ENCODE measurements at regions not wholly inside any gene's neighbourhood (a gene's known extent, or its start where the extent isn't known, plus 50 kb on each side); places are given as distances from the start of the nearest gene placed in this dataset.
"Not testable (repeated sequence)": the region's sequence is repeated elsewhere in the genome, so short reads cannot be mapped to it uniquely, and the experiment has no call there.

DNA sequence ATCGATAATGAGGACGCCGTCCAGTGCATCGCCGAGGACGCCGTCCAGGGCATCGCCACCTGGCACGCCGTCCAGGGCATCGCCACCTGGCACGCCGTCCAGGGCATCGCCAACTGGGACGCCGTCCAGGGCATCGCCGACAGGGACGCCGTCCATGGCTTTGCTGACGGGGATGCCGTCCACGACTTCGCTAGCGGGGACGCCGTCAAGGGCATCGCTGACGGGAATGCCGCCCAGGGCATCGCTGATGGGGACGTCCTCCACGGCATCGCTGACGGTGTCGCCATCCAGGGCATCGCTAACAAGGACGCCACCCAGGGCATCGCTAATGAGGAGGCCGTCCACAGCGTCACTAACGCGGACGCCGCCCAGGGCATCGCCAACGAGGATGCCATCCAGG lies 946.5 kb downstream of the TUBA3C start:
- Histone ChIP-seq H3K4me1 (ENCODE audit: control insufficient read depth in 1 of 2, insufficient read depth in 2 of 2, low read length in 2 of 2) (no peaks in the 10 kb centered on the region), H4K91ac (ENCODE audit: low read depth, low read length) (no peak overlapping the region), H2AK5ac (ENCODE audit: low read length) (no peak overlapping the region), H3K27me3 (ENCODE audit: insufficient read depth, low read length) (no peaks in the 10 kb centered on the region), H3K14ac (ENCODE audit: low read length) (no peak overlapping the region), H2BK5ac (ENCODE audit: low read depth, low read length, poor library complexity) (no peak overlapping the region), H3K79me1 (ENCODE audit: low read length) (no peaks in the 10 kb centered on the region), H2BK12ac (ENCODE audit: low read length) (no peak overlapping the region), H3K9ac (ENCODE audit: low read length) (no peak overlapping the region), H3K9me3 (ENCODE audit: insufficient read depth, low read depth, low read length) (peaks cover 63% of the 10 kb centered on the region), H2BK120ac (ENCODE audit: insufficient read depth, low read length, poor library complexity) (no peak overlapping the region), H3K18ac (ENCODE audit: low read length) (no peak overlapping the region), H4K12ac (ENCODE audit: low read depth, low read length) (no peak overlapping the region), H3K79me2 (ENCODE audit: control insufficient read depth, insufficient read depth, low read length, poor library complexity) (no peaks in the 10 kb centered on the region), H3K4me2 (ENCODE audit: low read length) (no peak overlapping the region), H3K4ac (ENCODE audit: low read depth, low read length) (no peak overlapping the region), H3K4me3 (ENCODE audit: low read depth, low read length) (peak overlapping the region; percentile 54), H3K27ac (ENCODE audit: low read depth, low read length) (no peak overlapping the region), H3K36me3 (ENCODE audit: control insufficient read depth in 1 of 2, insufficient read depth in 2 of 2, low read length in 2 of 2) (no peaks in the 10 kb centered on the region), H2AFZ (ENCODE audit: insufficient read depth, low read length, poor library complexity) (no peak overlapping the region), H3K23ac (ENCODE audit: low read length) (no peak overlapping the region), H4K8ac (ENCODE audit: low read depth, low read length) (no peak overlapping the region)
- WGBS (ENCODE audit: extremely low coverage, insufficient coverage, insufficient read length), result no CpG with 5 or more reads among the region's 47 CpGs
- no peak for DNase-seq

DNA sequence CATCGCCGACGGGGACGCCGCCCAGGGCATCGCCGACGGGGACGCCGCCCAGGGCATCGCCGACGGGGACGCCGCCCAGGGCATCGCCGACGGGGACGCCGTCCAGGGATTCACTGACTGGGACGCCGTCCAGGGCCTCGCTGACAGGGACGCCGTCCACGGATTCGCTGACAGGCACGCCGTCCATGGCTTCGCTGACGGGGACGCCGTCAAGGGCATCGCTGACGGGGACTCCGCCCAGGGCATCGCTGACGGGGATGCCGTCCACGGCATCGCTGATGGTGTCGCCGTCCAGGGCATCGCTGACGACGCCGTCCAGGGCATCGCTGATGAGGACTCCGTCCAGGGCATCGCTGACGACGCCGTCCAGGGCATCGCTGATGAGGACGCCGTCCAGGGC lies 947.2 kb downstream of the TUBA3C start:
- H3K23ac ChIP-seq (ENCODE audit: low read length); H3K4me1 ChIP-seq (ENCODE audit: control insufficient read depth in 1 of 2, insufficient read depth in 2 of 2, low read length in 2 of 2); H2BK5ac ChIP-seq (ENCODE audit: low read depth, low read length, poor library complexity); H3K79me1 ChIP-seq (ENCODE audit: low read length); H2BK12ac ChIP-seq (ENCODE audit: low read length); H3K79me2 ChIP-seq (ENCODE audit: control insufficient read depth, insufficient read depth, low read length, poor library complexity); H3K14ac ChIP-seq (ENCODE audit: low read length); H2AK5ac ChIP-seq (ENCODE audit: low read length); H3K36me3 ChIP-seq (ENCODE audit: control insufficient read depth in 1 of 2, insufficient read depth in 2 of 2, low read length in 2 of 2); H4K8ac ChIP-seq (ENCODE audit: low read depth, low read length); H3K27ac ChIP-seq (ENCODE audit: low read depth, low read length); H3K4me2 ChIP-seq (ENCODE audit: low read length); H4K12ac ChIP-seq (ENCODE audit: low read depth, low read length); H2AFZ ChIP-seq (ENCODE audit: insufficient read depth, low read length, poor library complexity); H3K4ac ChIP-seq (ENCODE audit: low read depth, low read length); H2BK120ac ChIP-seq (ENCODE audit: insufficient read depth, low read length, poor library complexity); H3K18ac ChIP-seq (ENCODE audit: low read length); H3K9ac ChIP-seq (ENCODE audit: low read length); H4K91ac ChIP-seq (ENCODE audit: low read depth, low read length); DNase-seq; H3K27me3 ChIP-seq (ENCODE audit: insufficient read depth, low read length); H3K4me3 ChIP-seq (ENCODE audit: low read depth, low read length): not testable (repeated sequence)
- peaks cover 63% of the 10 kb centered on the region for H3K9me3 ChIP-seq (ENCODE audit: insufficient read depth, low read depth, low read length)
- WGBS (ENCODE audit: extremely low coverage, insufficient coverage, insufficient read length), result no CpG with 5 or more reads among the region's 56 CpGs

DNA sequence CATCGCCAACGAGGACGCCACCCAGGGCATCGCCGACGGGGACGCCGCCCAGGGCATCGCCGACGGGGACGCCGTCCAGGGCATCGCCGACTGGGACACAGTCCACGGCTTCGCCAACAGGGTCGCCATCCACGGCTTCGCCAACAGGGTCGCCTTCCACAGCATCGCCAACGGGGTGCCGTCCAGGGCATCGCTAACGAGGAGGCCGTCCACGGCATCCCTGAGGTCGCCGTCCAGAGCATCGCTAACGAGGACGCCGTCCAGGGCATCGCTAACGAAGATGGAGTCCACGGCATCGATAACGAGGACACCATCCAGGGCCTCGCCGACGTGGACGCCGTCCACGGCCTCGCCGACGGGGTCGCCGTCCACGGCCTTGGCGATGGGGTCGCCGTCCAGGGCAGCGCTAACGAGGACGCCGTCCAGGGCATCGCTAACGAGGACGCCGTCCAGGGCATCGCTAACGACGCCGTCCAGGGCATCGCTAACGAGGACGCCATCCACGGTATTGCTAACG lies 947.8 kb downstream of the TUBA3C start:
- H2BK5ac ChIP-seq (ENCODE audit: low read depth, low read length, poor library complexity), result no peak overlapping the region
- H3K4me2 ChIP-seq (ENCODE audit: low read length), result no peak overlapping the region
- no peaks in the 10 kb centered on the region for H3K27me3 ChIP-seq (ENCODE audit: insufficient read depth, low read length)
- no peak overlapping the region for H4K12ac ChIP-seq (ENCODE audit: low read depth, low read length)
- no peak overlapping the region for H2AFZ ChIP-seq (ENCODE audit: insufficient read depth, low read length, poor library complexity)
- no peak overlapping the region for H3K9ac ChIP-seq (ENCODE audit: low read length)
- no peak overlapping the region for H3K27ac ChIP-seq (ENCODE audit: low read depth, low read length)
- no peaks in the 10 kb centered on the region for H3K36me3 ChIP-seq (ENCODE audit: control insufficient read depth in 1 of 2, insufficient read depth in 2 of 2, low read length in 2 of 2)
- peak overlapping the region; percentile 28 for H3K4me3 ChIP-seq (ENCODE audit: low read depth, low read length)
- H4K91ac ChIP-seq (ENCODE audit: low read depth, low read length), result no peak overlapping the region
- no peak overlapping the region for H3K23ac ChIP-seq (ENCODE audit: low read length)
- H4K8ac ChIP-seq (ENCODE audit: low read depth, low read length), result no peak overlapping the region
- H3K4me1 ChIP-seq (ENCODE audit: control insufficient read depth in 1 of 2, insufficient read depth in 2 of 2, low read length in 2 of 2), result no peaks in the 10 kb centered on the region
- H3K79me2 ChIP-seq (ENCODE audit: control insufficient read depth, insufficient read depth, low read length, poor library complexity), result no peaks in the 10 kb centered on the region
- H3K18ac ChIP-seq (ENCODE audit: low read length), result no peak overlapping the region
- no peak overlapping the region for H2BK12ac ChIP-seq (ENCODE audit: low read length)
- no peak overlapping the region for H2BK120ac ChIP-seq (ENCODE audit: insufficient read depth, low read length, poor library complexity)
- WGBS (ENCODE audit: extremely low coverage, insufficient coverage, insufficient read length), result no CpG with 5 or more reads among the region's 71 CpGs
- no peak overlapping the region for H3K4ac ChIP-seq (ENCODE audit: low read depth, low read length)
- H3K9me3 ChIP-seq (ENCODE audit: insufficient read depth, low read depth, low read length), result peaks cover 60% of the 10 kb centered on the region
- H3K14ac ChIP-seq (ENCODE audit: low read length), result no peak overlapping the region
- no peak overlapping the region for H2AK5ac ChIP-seq (ENCODE audit: low read length)
- H3K79me1 ChIP-seq (ENCODE audit: low read length), result no peaks in the 10 kb centered on the region
- no peak for DNase-seq

DNA sequence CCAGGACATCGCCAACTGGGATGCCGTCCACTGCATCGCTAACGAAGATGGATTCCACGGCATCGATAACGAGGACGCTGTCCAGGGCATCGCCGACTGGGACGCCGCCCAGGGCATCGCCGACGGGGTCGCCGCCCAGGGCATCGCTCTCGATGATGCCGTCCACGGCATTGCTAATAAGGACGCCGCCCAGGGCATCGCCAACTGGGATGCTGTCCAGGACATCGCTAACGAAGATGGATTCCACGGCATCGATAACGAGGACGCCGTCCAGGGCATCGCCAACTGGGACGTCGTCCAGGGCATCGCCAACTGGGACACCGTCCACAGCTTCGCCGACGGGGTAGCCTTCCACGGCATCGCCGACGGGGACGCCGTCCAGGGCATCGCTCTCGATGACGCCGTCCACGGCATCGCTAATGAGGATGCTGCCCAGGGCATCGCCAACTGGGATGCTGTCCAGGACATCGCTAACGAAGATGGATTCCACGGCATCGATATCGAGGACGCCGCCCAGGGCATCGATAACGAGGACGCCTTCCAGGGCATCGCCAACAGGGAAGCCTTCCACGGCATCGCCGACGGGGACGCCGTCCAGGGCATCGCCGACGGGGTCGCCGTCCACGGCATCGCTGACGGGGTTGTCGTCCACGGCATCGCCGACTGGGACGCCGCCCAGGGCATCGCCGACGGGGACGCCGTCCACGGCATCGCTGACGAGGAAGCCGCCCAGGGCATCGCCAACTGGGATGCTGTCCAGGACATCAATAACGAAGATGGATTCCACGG lies 948.4 kb downstream of the TUBA3C start:
- H3K9me3 ChIP-seq (ENCODE audit: insufficient read depth, low read depth, low read length), result peaks cover 54% of the 10 kb centered on the region
- H2AFZ ChIP-seq (ENCODE audit: insufficient read depth, low read length, poor library complexity), result no peak overlapping the region
- H3K9ac ChIP-seq (ENCODE audit: low read length), result no peak overlapping the region
- no peak overlapping the region for H2BK5ac ChIP-seq (ENCODE audit: low read depth, low read length, poor library complexity)
- no peak overlapping the region for H4K12ac ChIP-seq (ENCODE audit: low read depth, low read length)
- H2BK12ac ChIP-seq (ENCODE audit: low read length), result no peak overlapping the region
- H4K8ac ChIP-seq (ENCODE audit: low read depth, low read length), result no peak overlapping the region
- no peaks in the 10 kb centered on the region for H3K79me2 ChIP-seq (ENCODE audit: control insufficient read depth, insufficient read depth, low read length, poor library complexity)
- H2BK120ac ChIP-seq (ENCODE audit: insufficient read depth, low read length, poor library complexity), result no peak overlapping the region
- no peak overlapping the region for H3K14ac ChIP-seq (ENCODE audit: low read length)
- no peaks in the 10 kb centered on the region for H3K4me1 ChIP-seq (ENCODE audit: control insufficient read depth in 1 of 2, insufficient read depth in 2 of 2, low read length in 2 of 2)
- no peak overlapping the region for H3K4ac ChIP-seq (ENCODE audit: low read depth, low read length)
- peak overlapping the region; percentile 11 for H3K4me3 ChIP-seq (ENCODE audit: low read depth, low read length)
- H3K18ac ChIP-seq (ENCODE audit: low read length), result no peak overlapping the region
- H2AK5ac ChIP-seq (ENCODE audit: low read length), result no peak overlapping the region
- no CpG with 5 or more reads among the region's 95 CpGs for WGBS (ENCODE audit: extremely low coverage, insufficient coverage, insufficient read length)
- H4K91ac ChIP-seq (ENCODE audit: low read depth, low read length), result no peak overlapping the region
- H3K4me2 ChIP-seq (ENCODE audit: low read length), result no peak overlapping the region
- no peak overlapping the region for H3K27ac ChIP-seq (ENCODE audit: low read depth, low read length)
- no peak overlapping the region for H3K23ac ChIP-seq (ENCODE audit: low read length)
- no peaks in the 10 kb centered on the region for H3K27me3 ChIP-seq (ENCODE audit: insufficient read depth, low read length)
- no peaks in the 10 kb centered on the region for H3K79me1 ChIP-seq (ENCODE audit: low read length)
- no peaks in the 10 kb centered on the region for H3K36me3 ChIP-seq (ENCODE audit: control insufficient read depth in 1 of 2, insufficient read depth in 2 of 2, low read length in 2 of 2)
- DNase-seq, result no peak

All from trophoblast cell (in vitro differentiated cells and primary cell).